ENCODE measurements at regions not wholly inside any gene's neighbourhood (a gene's known extent, or its start where the extent isn't known, plus 50 kb on each side); places are given as distances from the start of the nearest gene placed in this dataset.

DNA sequence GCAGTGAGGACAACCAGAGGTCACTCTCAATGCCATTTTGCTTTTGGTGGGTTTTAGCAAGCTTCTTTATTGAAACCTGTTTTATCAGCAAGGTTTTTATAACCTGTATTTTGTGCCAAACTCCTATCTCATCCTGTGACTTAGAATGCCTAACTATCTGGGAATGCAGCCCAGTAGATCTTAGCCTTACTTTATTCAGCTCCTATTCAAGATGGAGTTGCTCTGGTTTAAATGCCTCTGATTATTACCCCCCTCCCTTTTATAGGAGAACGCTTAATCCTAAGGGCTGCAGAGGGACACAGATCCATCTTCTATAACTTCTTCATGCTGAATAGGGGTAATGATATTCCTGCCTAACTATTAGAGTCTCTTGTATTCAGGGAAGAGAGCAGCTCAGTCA is 179.1 kb downstream of the KIF18A start:
- Histone ChIP-seq H3K27me3 (ENCODE audit: control insufficient read depth, insufficient read depth, low read length) (no peaks in the 10 kb centered on the region), H3K36me3 (ENCODE audit: control insufficient read depth, insufficient read depth, low read length) (no peaks in the 10 kb centered on the region), H3K4me3 (ENCODE audit: low read depth, low read length) (no peak overlapping the region)
- no peak for DNase-seq (ENCODE audit: low read depth)
- no peak for TF ChIP-seq CTCF (IDR thresholded peaks at IDR 0.05; ENCODE audit: insufficient read depth, low read depth, low read length)
- POLR2A ChIA-PET: interaction anchor here (0.6 kb wide), 1 partner anchor 130 kb away, joined by 3 read pairs; no protein-coding TSS in a partner anchor
- CTCF ChIA-PET: interaction anchor here (1.3 kb wide), 1 partner anchor 160 kb away, joined by 3 read pairs; no protein-coding TSS in a partner anchor

DNA sequence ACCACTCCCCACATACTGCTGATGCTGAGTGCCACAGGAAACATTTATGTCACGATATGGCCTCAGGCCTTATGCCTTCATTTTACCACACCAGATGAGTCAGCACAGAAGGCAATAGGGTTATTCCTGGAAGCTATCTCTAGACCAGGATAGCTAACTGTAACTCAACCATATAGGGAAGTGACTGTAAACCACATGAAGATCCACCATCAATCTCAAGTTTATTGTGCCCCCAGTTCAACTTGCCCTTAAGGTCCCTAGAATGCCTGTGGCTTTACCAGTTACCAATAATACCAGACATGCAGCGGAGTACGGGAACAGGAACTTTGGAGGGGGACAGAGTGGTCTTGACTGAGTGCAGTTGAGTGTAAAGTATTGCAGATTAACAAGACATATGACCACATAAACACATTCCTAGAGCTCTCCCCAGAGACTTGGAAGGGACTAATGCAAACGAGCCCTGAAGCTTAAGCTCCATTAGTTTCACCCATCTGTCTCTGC is 180.9 kb downstream of the KIF18A start:
- H3K4me3 ChIP-seq (ENCODE audit: low read depth, low read length): no peak overlapping the region
- H3K36me3 ChIP-seq (ENCODE audit: control insufficient read depth, insufficient read depth, low read length): no peaks in the 10 kb centered on the region
- TF ChIP-seq CTCF (IDR thresholded peaks at IDR 0.05; ENCODE audit: insufficient read depth, low read depth, low read length): no peak
- peak; percentile 76 for DNase-seq (ENCODE audit: low read depth)
- ChIA-PET POLR2A (interaction anchor here (0.6 to 1.7 kb wide), 4 partner anchors 181 to 675 kb away, joined by 4 to 5 read pairs (median 4); partner anchors contain the start of genes KIF18A and METTL15), CTCF (interaction anchor here (0.8 to 2.3 kb wide), 3 partner anchors 205 to 748 kb away, joined by 3 to 9 read pairs (median 4); no protein-coding TSS in a partner anchor)
- H3K27me3 ChIP-seq (ENCODE audit: control insufficient read depth, insufficient read depth, low read length): no peaks in the 10 kb centered on the region

- Histone ChIP-seq H3K27me3 (ENCODE audit: control insufficient read depth, insufficient read depth, low read length) (no peaks in the 10 kb centered on the region), H3K36me3 (ENCODE audit: control insufficient read depth, insufficient read depth, low read length) (no peaks in the 10 kb centered on the region), H3K4me3 (ENCODE audit: low read depth, low read length) (no peak overlapping the region)
- ChIA-PET POLR2A (interaction anchor here (0.6 to 1.7 kb wide), 4 partner anchors 181 to 227 kb away, joined by 4 to 5 read pairs (median 4); partner anchors contain the start of genes KIF18A and METTL15), CTCF (interaction anchor here (0.7 to 2.3 kb wide), 4 partner anchors 10 to 748 kb away, joined by 3 to 9 read pairs (median 4); no protein-coding TSS in a partner anchor)
- no peak for DNase-seq (ENCODE audit: low read depth)
- no peak for TF ChIP-seq CTCF (IDR thresholded peaks at IDR 0.05; ENCODE audit: insufficient read depth, low read depth, low read length)
Measured at GRCh38 chr11:27926486-27926885, 181.5 kb downstream of the KIF18A start.

- Histone ChIP-seq H3K36me3 (ENCODE audit: control insufficient read depth, insufficient read depth, low read length) (no peaks in the 10 kb centered on the region), H3K4me3 (ENCODE audit: low read depth, low read length) (no peak overlapping the region), H3K27me3 (ENCODE audit: control insufficient read depth, insufficient read depth, low read length) (no peaks in the 10 kb centered on the region)
- no peak for TF ChIP-seq CTCF (IDR thresholded peaks at IDR 0.05; ENCODE audit: insufficient read depth, low read depth, low read length)
- ChIA-PET CTCF (no interaction called here), POLR2A (no interaction called here)
- DNase-seq (ENCODE audit: low read depth): no peak
Measured at GRCh38 chr11:27921472-27921871, 186.5 kb downstream of the KIF18A start.

- Histone ChIP-seq H3K27me3 (ENCODE audit: control insufficient read depth, insufficient read depth, low read length) (no peaks in the 10 kb centered on the region), H3K36me3 (ENCODE audit: control insufficient read depth, insufficient read depth, low read length) (no peaks in the 10 kb centered on the region), H3K4me3 (ENCODE audit: low read depth, low read length) (no peak overlapping the region)
- ChIA-PET CTCF (interaction anchor here (1.3 kb wide), 1 partner anchor 9 kb away, joined by 3 read pairs; no protein-coding TSS in a partner anchor), POLR2A (no interaction called here)
- no peak for TF ChIP-seq CTCF (IDR thresholded peaks at IDR 0.05; ENCODE audit: insufficient read depth, low read depth, low read length)
- no peak for DNase-seq (ENCODE audit: low read depth)
Measured at GRCh38 chr11:27916541-27917100, 191.3 kb downstream of the KIF18A start.

Measured in BJ (cell line).